Common myeloid progenitor, CD34-positive (primary cell): ENCODE measurements at regions not wholly inside any gene's neighbourhood (a gene's known extent, or its start where the extent isn't known, plus 50 kb on each side); places are given as distances from the start of the nearest gene placed in this dataset.
A peak's percentile ranks its signal among the peaks of the same experiment; 100 is the strongest.
"Not testable (repeated sequence)": the region's sequence is repeated elsewhere in the genome, so short reads cannot be mapped to it uniquely, and the experiment has no call there.

Experiments
- CTCF ChIA-PET: fragments of 350-600 bp; sonication (Branson Sonifier 250); formaldehyde crosslinking; loops from one replicate; lab custom pipeline; 2021; ENCODE audit warnings: antibody characterized with exemption; lab: Charles Lee
- POLR2A ChIA-PET: fragments of 350-600 bp; sonication (Branson Sonifier 250); formaldehyde crosslinking; loops from one replicate; lab custom pipeline; 2021; ENCODE audit warnings: antibody characterized with exemption; lab: Charles Lee
- DNase-seq, 3 donors: peaks; one replicate each; pipeline versions ENCODE4 v3.0.0 to v3.0.0-alpha.2; 2013
- H3K27ac ChIP-seq, 2 experiments: 1 replicate in 1 of 2; 2 replicates in 1 of 2; pipeline ENCODE4 v1.7.0; 2013; ENCODE audit warnings: inconsistent platforms in 2 of 2, low read length in 2 of 2, mild to moderate bottlenecking in 2 of 2, low read depth in 1 of 2, moderate library complexity in 1 of 2; ENCODE audit not compliant: severe bottlenecking in 2 of 2, insufficient read depth in 1 of 2, poor library complexity in 1 of 2
- H3K27me3 ChIP-seq, 5 experiments: replicated peaks in 2 of 5; 1 replicate in 3 of 5; 2 replicates in 2 of 5; pipeline versions ENCODE4 v1.6.1 to v1.7.0; 2013; ENCODE audit warnings: low read length in 4 of 5, mild to moderate bottlenecking in 2 of 5, moderate library complexity in 2 of 5, inconsistent platforms in 1 of 5; ENCODE audit not compliant: insufficient read depth in 5 of 5, control insufficient read depth in 4 of 5
- H3K36me3 ChIP-seq, 4 experiments: 1 replicate in 2 of 4; 2 replicates in 2 of 4; pipeline versions ENCODE4 v1.6.1 to v1.7.0; 2013; ENCODE audit warnings: low read length in 3 of 4, control low read depth in 1 of 4, mild to moderate bottlenecking in 1 of 4; ENCODE audit not compliant: control insufficient read depth in 4 of 4, insufficient read depth in 4 of 4
- H3K4me1 ChIP-seq, 4 experiments: 1 replicate in 3 of 4; 2 replicates in 1 of 4; pipeline versions ENCODE4 v1.6.1 to v1.7.1; 2013; ENCODE audit warnings: low read length in 3 of 4, mild to moderate bottlenecking in 3 of 4, control low read depth in 1 of 4, inconsistent platforms in 1 of 4, moderate library complexity in 1 of 4; ENCODE audit not compliant: control insufficient read depth in 4 of 4, insufficient read depth in 4 of 4; ENCODE audit errors: control extremely low read depth in 1 of 4
- H3K4me3 ChIP-seq, 7 experiments: 1 replicate in 4 of 7; 2 replicates in 3 of 7; pipeline versions ENCODE4 v1.5.1 to v1.7.0; 2013; ENCODE audit warnings: mild to moderate bottlenecking in 7 of 7, low read length in 6 of 7, moderate library complexity in 6 of 7, inconsistent platforms in 2 of 7, low read depth in 2 of 7, control low read depth in 1 of 7; ENCODE audit not compliant: insufficient read depth in 4 of 7, control insufficient read depth in 1 of 7; ENCODE audit errors: extremely low read depth in 1 of 7
- H3K9me3 ChIP-seq, 5 experiments: 1 replicate in 4 of 5; 2 replicates in 1 of 5; pipeline versions ENCODE4 v1.6.1 to v1.7.1; 2013; ENCODE audit warnings: low read length in 4 of 5, mild to moderate bottlenecking in 2 of 5, inconsistent platforms in 1 of 5, low read depth in 1 of 5, moderate library complexity in 1 of 5; ENCODE audit not compliant: control insufficient read depth in 4 of 5, insufficient read depth in 2 of 5; ENCODE audit errors: control extremely low read depth in 1 of 5
- WGBS: methylation state at CpG from one replicate; pipeline ENCODE4 v1.1.5; 2013; ENCODE audit not compliant: insufficient coverage; 5-methylcytosine and 5-hydroxymethylcytosine counted together

DNA sequence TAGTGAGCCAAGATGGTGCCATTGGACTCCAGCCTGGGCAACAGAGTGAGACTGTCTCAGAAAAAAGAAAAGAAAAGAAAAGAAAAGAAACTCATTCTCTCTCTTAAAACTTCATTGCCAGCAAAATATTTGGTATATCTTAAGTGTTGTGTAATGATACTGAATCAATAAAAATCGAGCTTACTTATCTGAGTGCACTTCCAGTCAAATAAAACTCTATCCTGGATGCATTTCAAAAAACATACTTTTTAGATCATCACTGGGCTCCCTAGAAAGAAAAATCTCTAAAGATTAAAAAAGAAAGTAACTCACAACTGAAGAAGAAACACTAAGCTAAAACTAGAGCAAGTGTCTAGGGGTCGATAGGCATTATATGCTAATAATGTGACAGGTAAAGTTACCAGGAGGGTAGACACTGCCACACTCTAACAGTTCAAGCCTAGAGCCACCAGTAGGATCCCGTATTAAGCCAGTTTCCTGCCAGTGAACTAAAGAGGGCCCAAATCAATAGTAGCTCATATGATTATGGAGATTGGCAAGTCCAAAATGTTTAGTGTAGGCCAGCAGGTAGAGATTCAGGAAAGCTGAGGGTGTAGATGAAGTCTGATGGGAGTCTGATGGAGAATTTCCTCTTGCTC lies 242.1 kb upstream of the CYRIA start:
- no peaks in the 10 kb centered on the region for H3K27me3 ChIP-seq
- no peak overlapping the region for H3K4me3 ChIP-seq
- ChIA-PET POLR2A (no interaction called here), CTCF (no interaction called here)
- DNase-seq: no peak
- peaks cover 0 to 2% (median 0%) of the 10 kb centered on the region in 5 experiments for H3K9me3 ChIP-seq
- WGBS: 100% methylated on average over 1 of the region's 3 CpGs
- H3K4me1 ChIP-seq: no peaks in the 10 kb centered on the region
- H3K27ac ChIP-seq: no peak overlapping the region
- no peaks in the 10 kb centered on the region for H3K36me3 ChIP-seq

DNA sequence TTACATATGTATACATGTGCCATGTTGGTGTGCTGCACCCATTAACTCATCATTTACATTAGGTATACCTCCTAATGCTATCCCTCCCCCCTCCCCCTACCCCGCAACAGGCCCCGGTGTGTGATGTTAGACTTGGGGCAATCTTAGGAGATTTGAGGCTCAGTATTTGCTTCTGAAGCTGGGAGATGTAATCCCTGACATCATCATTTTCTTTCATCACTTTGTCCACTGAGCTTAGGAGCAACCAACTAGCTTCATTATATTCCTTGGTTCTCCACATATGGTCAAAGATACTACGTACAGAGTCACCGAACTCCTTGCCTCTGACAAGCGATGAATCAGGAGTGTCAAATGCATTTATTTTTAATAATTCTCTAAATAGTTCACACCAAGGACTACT lies 239.7 kb upstream of the CYRIA start:
- H3K27ac ChIP-seq, H3K27me3 ChIP-seq, H3K4me3 ChIP-seq, DNase-seq, H3K4me1 ChIP-seq, H3K36me3 ChIP-seq, H3K9me3 ChIP-seq, CTCF ChIA-PET, POLR2A ChIA-PET: not testable (repeated sequence)
- no CpG with 5 or more reads among the region's 5 CpGs for WGBS

GRCh38 chr2:16900405-16901025 lies 234.9 kb upstream of the CYRIA start:
- no peak overlapping the region for H3K27ac ChIP-seq
- no peak overlapping the region for H3K4me3 ChIP-seq
- CTCF ChIA-PET: interaction anchor here (2.1 kb wide), 1 partner anchor 128 kb away, joined by 7 read pairs; no protein-coding TSS in a partner anchor
- no peaks in the 10 kb centered on the region for H3K27me3 ChIP-seq
- 92% methylated on average over 4 of the region's 6 CpGs for WGBS
- POLR2A ChIA-PET: no interaction called here
- no peaks in the 10 kb centered on the region for H3K36me3 ChIP-seq
- H3K9me3 ChIP-seq: peaks cover 0 to 2% (median 0%) of the 10 kb centered on the region in 5 experiments
- DNase-seq: peak; percentile 30 to 70 (median 67)
- no peaks in the 10 kb centered on the region for H3K4me1 ChIP-seq

DNA sequence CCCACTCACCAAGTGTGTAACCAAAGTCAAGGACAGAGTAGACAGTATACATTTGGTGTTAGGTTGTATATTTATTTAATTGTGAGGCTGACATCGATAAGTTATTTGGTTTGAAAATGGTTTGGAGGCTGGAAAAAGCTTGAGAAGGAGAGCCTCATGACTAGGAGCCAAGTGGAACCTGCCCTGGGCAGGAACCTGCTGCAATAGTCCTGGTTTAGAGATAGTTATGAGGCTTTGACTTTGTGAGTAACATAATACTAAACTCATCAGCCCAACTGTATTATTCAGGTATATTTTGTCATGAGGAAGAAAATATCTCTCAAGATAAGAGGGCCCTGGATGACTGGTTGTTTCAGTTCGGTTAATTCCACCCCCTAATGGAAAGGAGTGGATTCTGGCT lies 234.3 kb upstream of the CYRIA start:
- no peaks in the 10 kb centered on the region for H3K4me1 ChIP-seq
- H3K27me3 ChIP-seq: no peaks in the 10 kb centered on the region
- no peak overlapping the region for H3K27ac ChIP-seq
- no peaks in the 10 kb centered on the region for H3K36me3 ChIP-seq
- DNase-seq: no peak
- 100% methylated on average over 2 of the region's 2 CpGs for WGBS
- CTCF ChIA-PET: no interaction called here
- POLR2A ChIA-PET: no interaction called here
- peaks cover 0 to 2% (median 0%) of the 10 kb centered on the region in 5 experiments for H3K9me3 ChIP-seq
- no peak overlapping the region for H3K4me3 ChIP-seq

DNA sequence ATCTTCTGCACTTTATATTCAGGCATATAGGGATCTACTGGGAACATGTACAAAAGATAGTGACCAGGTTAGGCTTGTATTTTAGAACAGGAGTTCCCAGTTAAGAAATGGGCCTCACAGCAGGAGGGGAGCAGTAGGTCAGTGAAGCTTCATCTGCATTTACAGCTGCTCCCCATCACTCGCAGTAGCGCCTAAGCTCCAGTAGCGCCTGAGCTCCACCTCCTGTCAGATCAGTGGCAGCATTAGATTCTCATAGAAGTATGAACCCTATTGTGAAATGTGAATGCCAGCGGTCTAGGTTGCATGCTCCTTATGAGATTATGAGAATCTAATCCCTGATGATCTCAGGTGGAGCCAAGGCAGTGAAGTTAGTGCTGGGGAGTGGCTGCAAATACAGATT lies 224.4 kb upstream of the CYRIA start:
- 96% methylated on average over 4 of the region's 4 CpGs for WGBS
- no peaks in the 10 kb centered on the region for H3K9me3 ChIP-seq
- DNase-seq: no peak
- no peaks in the 10 kb centered on the region for H3K36me3 ChIP-seq
- H3K4me1 ChIP-seq: no peaks in the 10 kb centered on the region
- CTCF ChIA-PET: no interaction called here
- H3K27me3 ChIP-seq: no peaks in the 10 kb centered on the region
- POLR2A ChIA-PET: no interaction called here
- no peak overlapping the region for H3K27ac ChIP-seq
- H3K4me3 ChIP-seq: no peak overlapping the region

- Histone ChIP-seq H3K27me3 (peaks cover 0 to 3% (median 0%) of the 10 kb centered on the region in 5 experiments), H3K27ac (no peak overlapping the region), H3K4me3 (no peak overlapping the region), H3K36me3 (no peaks in the 10 kb centered on the region), H3K4me1 (no peaks in the 10 kb centered on the region), H3K9me3 (no peaks in the 10 kb centered on the region)
- ChIA-PET CTCF (no interaction called here), POLR2A (no interaction called here)
- 100% methylated on average over 1 of the region's 1 CpG for WGBS
- DNase-seq: no peak
Measured at GRCh38 chr2:16885027-16885426, 219.4 kb upstream of the CYRIA start.

- Histone ChIP-seq H3K36me3 (no peaks in the 10 kb centered on the region), H3K9me3 (no peaks in the 10 kb centered on the region), H3K4me1 (no peaks in the 10 kb centered on the region), H3K4me3 (no peak overlapping the region), H3K27me3 (peaks cover 0 to 3% (median 0%) of the 10 kb centered on the region in 5 experiments), H3K27ac (no peak overlapping the region)
- CTCF ChIA-PET: no interaction called here
- DNase-seq: no peak
- POLR2A ChIA-PET: no interaction called here
- WGBS: 64% methylated on average over 2 of the region's 3 CpGs
Measured at GRCh38 chr2:16882706-16883105, 217.1 kb upstream of the CYRIA start.
